Coronary artery (tissue), 2 donors: ENCODE measurements at regions not wholly inside any gene's neighbourhood (a gene's known extent, or its start where the extent isn't known, plus 50 kb on each side); places are given as distances from the start of the nearest gene placed in this dataset.

Experiments
- DNase-seq: peaks from one replicate; pipeline ENCODE4 v3.0.0-alpha.2; 2017; ENCODE audit warnings: low spot score
- H3K27ac ChIP-seq, 2 donors: fragments of 200-600 bp; sonication (generic); one replicate each; pipeline ENCODE4 v1.5.1; 2016 to 2019
- H3K4me3 ChIP-seq: fragments of 200-600 bp; sonication (generic); 2 replicates; pipeline ENCODE4 v1.5.1; 2016; ENCODE audit warnings: mild to moderate bottlenecking, moderate library complexity
- TF ChIP-seq, protein P1 (sequence below): fragments of 200-600 bp; sonication (generic); IDR thresholded peaks from one replicate; pipeline ENCODE4 v1.5.1; 2019; ENCODE audit warnings: antibody characterized with exemption

DNA sequence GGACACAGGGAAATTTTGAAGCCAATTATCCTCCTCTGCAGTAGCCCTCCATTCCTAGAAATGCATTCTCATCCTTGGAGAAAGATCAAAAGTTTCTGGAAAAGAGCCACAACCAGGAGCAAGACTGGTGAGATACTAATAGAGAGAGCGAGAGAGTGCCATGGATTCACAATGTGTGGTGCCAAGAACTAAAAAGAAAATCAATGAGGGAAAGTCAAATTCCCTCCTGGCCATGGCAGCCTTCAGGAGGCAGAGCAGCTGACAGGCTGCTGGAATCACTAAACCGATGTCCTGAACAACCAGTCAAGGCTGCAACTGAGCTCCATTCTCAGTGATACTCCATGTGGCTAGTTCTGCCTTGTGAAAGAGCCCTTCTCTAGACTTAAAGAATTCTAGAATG, 561.0 kb downstream of the SOX6 start:
- no peak for DNase-seq
- no peak overlapping the region for H3K4me3 ChIP-seq
- TF ChIP-seq, protein P1, sequence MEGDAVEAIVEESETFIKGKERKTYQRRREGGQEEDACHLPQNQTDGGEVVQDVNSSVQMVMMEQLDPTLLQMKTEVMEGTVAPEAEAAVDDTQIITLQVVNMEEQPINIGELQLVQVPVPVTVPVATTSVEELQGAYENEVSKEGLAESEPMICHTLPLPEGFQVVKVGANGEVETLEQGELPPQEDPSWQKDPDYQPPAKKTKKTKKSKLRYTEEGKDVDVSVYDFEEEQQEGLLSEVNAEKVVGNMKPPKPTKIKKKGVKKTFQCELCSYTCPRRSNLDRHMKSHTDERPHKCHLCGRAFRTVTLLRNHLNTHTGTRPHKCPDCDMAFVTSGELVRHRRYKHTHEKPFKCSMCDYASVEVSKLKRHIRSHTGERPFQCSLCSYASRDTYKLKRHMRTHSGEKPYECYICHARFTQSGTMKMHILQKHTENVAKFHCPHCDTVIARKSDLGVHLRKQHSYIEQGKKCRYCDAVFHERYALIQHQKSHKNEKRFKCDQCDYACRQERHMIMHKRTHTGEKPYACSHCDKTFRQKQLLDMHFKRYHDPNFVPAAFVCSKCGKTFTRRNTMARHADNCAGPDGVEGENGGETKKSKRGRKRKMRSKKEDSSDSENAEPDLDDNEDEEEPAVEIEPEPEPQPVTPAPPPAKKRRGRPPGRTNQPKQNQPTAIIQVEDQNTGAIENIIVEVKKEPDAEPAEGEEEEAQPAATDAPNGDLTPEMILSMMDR, result no peak
- H3K27ac ChIP-seq, result no peak overlapping the region

DNA sequence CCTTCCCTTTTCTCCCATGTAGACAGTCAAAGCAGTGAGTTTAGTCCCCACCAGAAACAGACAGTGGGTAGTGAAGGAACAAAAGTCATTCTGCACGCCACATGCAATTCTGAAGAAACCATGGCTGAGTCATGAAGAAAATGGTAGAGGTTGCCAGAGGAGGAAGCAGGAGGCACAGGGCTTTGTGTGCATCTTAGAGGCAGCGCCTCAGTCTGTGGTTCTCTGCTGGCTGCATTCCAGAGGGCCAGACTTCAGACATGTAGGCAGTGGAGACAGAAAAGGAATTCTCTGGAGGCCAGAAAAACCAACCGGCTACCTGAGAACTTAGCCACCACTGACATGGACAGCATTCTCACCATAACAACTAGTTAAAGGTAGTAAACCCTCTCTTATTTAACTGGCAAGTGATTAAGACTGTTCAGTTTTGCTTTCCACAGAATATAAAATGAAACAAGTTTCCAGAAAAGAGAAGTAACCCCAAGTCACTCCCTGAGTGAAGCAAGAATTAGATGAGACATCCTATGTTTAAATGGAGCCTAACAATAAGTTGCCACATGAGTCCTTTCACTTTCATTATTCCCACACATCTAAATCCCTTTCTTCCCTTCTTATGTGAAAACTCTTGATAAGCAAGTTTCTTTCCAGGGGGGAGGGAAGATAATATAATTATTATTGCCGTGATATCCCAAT, 556.1 kb downstream of the SOX6 start:
- no peak overlapping the region for H3K4me3 ChIP-seq
- H3K27ac ChIP-seq, result peak overlapping the region; percentile 54 to 76
- TF ChIP-seq, protein P1, result no peak
- DNase-seq, result peak; percentile 78

DNA sequence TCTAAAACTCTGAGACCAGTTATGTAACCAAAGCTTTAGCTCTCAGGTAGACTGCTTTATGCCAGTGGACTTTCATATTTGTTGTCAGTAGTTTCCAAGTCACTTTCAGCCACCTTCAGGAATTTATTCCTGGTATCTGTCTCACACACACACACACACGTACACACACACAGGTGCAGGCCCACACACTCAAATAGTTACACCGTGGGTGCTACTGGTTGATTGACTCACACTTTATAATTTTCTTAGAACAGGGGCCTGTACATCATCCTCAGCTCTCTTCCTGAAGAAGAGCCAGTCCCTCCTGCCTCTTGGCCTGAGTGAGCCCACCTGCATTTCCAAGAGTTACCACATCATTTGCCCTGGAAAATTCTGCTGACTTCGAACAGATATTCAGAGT, 555.2 kb downstream of the SOX6 start:
- Histone ChIP-seq H3K4me3 (no peak overlapping the region), H3K27ac (peak overlapping the region; percentile 54 to 76)
- no peak for DNase-seq
- TF ChIP-seq, protein P1, result no peak

DNA sequence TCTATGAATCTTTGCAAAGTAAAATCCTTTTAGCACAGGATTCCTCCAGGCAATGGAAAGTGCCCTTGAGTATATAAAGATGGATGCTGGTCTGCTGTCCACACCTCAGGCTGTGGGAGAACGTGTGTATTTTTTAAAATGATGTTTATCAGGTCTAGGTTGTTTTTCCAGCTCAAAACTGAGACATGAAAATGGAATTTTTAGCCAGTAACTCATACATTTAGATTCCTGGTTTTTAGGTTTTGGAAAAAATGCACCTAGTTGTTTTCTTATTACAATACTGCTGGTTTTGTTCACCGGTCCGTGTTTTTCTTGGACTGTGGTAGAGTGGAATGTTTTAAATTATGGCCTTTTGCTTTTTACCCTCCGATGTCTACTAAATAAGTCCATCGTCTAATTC, 554.7 kb downstream of the SOX6 start:
- Histone ChIP-seq H3K4me3 (no peak overlapping the region), H3K27ac (peak overlapping the region; percentile 54 to 76)
- DNase-seq, result no peak
- TF ChIP-seq, protein P1, result no peak

DNA sequence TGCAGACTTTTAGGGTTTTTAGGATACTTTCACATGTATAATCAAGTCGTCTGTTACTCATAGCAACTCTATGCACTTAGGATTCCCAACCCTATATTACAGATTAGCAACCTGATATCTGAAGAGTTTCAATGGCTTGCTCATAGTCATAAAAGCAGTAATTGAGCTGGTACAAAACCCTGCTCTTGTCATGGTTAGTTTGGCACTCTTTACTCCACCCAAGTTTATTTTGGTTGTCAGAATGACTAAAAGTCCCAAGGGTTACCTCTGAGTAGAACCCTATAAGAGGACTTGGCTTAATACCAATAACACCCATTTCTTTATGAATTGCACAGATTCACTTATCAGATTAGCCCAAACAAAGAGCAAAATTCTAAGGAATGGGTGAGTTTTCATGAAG, 550.6 kb downstream of the SOX6 start:
- TF ChIP-seq, protein P1, result no peak
- DNase-seq, result no peak
- Histone ChIP-seq H3K27ac (no peak overlapping the region), H3K4me3 (no peak overlapping the region)

DNA sequence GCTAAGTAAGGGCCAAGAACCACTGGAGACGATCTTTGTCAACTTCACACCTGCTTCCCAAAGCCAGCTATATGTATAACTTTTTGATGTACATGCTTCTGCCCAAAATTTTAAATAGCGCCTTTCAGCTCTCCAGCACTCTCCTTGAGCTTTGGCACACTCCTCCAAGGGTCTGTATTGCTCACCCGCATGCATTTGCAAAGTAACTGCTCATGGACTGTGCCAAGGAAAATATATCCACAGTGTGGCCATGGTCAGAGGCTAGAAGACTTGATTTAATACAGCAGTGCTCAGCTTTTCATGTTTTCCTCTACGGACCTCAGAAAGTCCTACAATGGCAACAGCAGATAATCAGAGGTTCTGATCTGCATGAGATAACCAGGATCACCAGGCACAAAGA, 550.1 kb downstream of the SOX6 start:
- no peak overlapping the region for H3K4me3 ChIP-seq
- TF ChIP-seq, protein P1, result no peak
- H3K27ac ChIP-seq, result no peak overlapping the region
- no peak for DNase-seq

DNA sequence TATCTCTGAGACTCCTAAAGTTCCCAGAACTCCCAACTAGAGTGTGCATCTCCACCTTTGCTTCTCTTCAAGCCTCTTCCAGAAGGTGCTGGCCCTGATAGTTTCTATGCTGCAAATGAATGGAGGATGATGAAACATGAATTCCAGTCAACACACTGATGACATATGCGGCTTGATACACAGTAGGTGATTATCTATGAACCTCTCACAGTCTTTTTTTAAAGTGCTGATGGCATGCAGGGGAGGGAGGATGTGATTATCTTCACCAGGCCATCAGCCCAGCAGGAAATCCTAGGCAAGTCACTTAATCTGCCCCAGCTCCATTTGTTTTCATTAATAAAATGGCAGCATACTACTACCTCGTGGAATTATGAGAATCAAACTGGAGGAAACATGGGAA, 548.5 kb downstream of the SOX6 start:
- Histone ChIP-seq H3K27ac (no peak overlapping the region), H3K4me3 (no peak overlapping the region)
- no peak for DNase-seq
- TF ChIP-seq, protein P1, result no peak
